NT2/D1 (cell line): ENCODE measurements at regions not wholly inside any gene's neighbourhood (a gene's known extent, or its start where the extent isn't known, plus 50 kb on each side); places are given as distances from the start of the nearest gene placed in this dataset.

Experiments
- SUZ12 ChIP-seq: IDR thresholded peaks from 2 replicates; pipeline ENCODE4 v1.6.1; 2011; ENCODE audit not compliant: insufficient read length, insufficient read depth; ENCODE audit errors: extremely low read depth
- YY1 ChIP-seq: IDR thresholded peaks from 2 replicates; pipeline ENCODE4 v1.6.1; 2011; ENCODE audit not compliant: insufficient read length, insufficient read depth
- ZNF274 ChIP-seq: IDR thresholded peaks from 2 replicates; pipeline ENCODE4 v1.6.1; 2011; ENCODE audit warnings: mild to moderate bottlenecking, low read depth, low read length

GRCh38 chr2:104904889-104905288, 51.0 kb downstream of the POU3F3 start:
- TF ChIP-seq ZNF274: no peak
- no peak for TF ChIP-seq YY1
- no peak for TF ChIP-seq SUZ12
